ENCODE measurements at regions not wholly inside any gene's neighbourhood (a gene's known extent, or its start where the extent isn't known, plus 50 kb on each side); places are given as distances from the start of the nearest gene placed in this dataset.

DNA sequence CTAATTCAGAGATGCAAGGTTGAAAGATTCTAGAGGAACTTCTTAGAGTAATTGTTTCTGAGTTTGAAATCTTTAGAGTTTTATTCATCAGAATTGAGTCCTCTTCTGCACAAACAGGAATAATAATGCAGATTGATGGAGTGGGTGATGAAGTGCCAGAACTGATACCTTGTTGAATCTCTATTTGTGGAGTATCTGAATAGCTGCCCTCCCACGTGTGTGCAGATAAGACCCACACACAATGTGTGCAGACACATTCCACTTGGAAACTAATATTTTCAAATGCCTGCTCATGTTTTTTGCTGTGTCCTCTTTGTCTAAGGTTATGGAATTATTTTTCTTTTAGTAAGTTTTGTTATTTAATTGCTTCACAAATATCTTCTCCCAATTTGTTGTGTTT is 1167.8 kb upstream of the MAP3K7 start:
- no peak overlapping the region for H3K4me3 ChIP-seq (ENCODE audit: low read depth, low read length)
- H3K27me3 Mint-ChIP-seq (ENCODE audit: insufficient read depth, unreplicated experiment), result peaks cover 3% of the 10 kb centered on the region
- H3K9me3 Mint-ChIP-seq (ENCODE audit: unreplicated experiment), result no peaks in the 10 kb centered on the region
- H3K4me1 Mint-ChIP-seq (ENCODE audit: low read depth, unreplicated experiment), result no peaks in the 10 kb centered on the region
- no TSS peak for BruUV-seq (replicated peaks)
- H3K27me3 ChIP-seq (replicated peaks; ENCODE audit: control insufficient read depth, insufficient read depth, low read length), result no peaks in the 10 kb centered on the region
- H3K36me3 Mint-ChIP-seq (ENCODE audit: insufficient read depth, unreplicated experiment), result no peaks in the 10 kb centered on the region
- H3K27ac Mint-ChIP-seq (ENCODE audit: unreplicated experiment), result no peak overlapping the region
- no peak overlapping the region for H3K4me3 Mint-ChIP-seq (ENCODE audit: unreplicated experiment)
- no peak for DNase-seq
- H3K36me3 ChIP-seq (ENCODE audit: control insufficient read depth, insufficient read depth, low read length), result no peaks in the 10 kb centered on the region
- POLR2A ChIA-PET, result no interaction called here
- TF ChIP-seq, protein P1, sequence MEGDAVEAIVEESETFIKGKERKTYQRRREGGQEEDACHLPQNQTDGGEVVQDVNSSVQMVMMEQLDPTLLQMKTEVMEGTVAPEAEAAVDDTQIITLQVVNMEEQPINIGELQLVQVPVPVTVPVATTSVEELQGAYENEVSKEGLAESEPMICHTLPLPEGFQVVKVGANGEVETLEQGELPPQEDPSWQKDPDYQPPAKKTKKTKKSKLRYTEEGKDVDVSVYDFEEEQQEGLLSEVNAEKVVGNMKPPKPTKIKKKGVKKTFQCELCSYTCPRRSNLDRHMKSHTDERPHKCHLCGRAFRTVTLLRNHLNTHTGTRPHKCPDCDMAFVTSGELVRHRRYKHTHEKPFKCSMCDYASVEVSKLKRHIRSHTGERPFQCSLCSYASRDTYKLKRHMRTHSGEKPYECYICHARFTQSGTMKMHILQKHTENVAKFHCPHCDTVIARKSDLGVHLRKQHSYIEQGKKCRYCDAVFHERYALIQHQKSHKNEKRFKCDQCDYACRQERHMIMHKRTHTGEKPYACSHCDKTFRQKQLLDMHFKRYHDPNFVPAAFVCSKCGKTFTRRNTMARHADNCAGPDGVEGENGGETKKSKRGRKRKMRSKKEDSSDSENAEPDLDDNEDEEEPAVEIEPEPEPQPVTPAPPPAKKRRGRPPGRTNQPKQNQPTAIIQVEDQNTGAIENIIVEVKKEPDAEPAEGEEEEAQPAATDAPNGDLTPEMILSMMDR (IDR thresholded peaks at IDR 0.05; ENCODE audit: insufficient read depth in 1 of 2, low read depth in 1 of 2, low read length in 1 of 2, severe bottlenecking in 1 of 2, unreplicated experiment in 1 of 2), result no peak
- H3K9me3 ChIP-seq, result no peaks in the 10 kb centered on the region
- intact Hi-C loops (cut with micrococcal nuclease; ENCODE audit: unreplicated experiment), result no loop called here
- no peaks in the 10 kb centered on the region for H3K4me1 ChIP-seq
- CTCF ChIA-PET, result no interaction called here

DNA sequence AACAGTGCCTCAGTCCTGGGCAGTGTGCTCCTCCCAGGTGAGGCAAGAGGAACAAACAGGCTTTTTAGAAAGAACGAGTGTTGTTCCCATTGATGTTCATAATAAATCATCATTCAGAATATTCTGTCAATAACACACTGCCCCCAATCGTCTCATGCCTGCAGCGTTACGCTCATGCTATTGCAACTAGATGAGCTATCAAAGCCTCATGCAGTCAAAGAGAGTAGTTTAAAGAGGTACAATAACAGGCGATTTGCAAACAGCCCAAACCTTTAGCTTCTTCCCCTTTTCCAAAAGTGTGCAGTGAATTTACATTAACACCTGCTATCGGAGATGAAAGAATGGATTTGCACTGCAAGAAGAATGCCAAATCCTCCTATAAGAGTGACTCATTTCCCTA is 1164.7 kb upstream of the MAP3K7 start:
- Histone ChIP-seq H3K9me3 (no peaks in the 10 kb centered on the region), H3K27me3 (replicated peaks; ENCODE audit: control insufficient read depth, insufficient read depth, low read length) (no peaks in the 10 kb centered on the region), H3K36me3 (ENCODE audit: control insufficient read depth, insufficient read depth, low read length) (no peaks in the 10 kb centered on the region), H3K4me1 (no peaks in the 10 kb centered on the region), H3K4me3 (ENCODE audit: low read depth, low read length) (no peak overlapping the region)
- TF ChIP-seq, protein P1 (IDR thresholded peaks at IDR 0.05; ENCODE audit: insufficient read depth in 1 of 2, low read depth in 1 of 2, low read length in 1 of 2, severe bottlenecking in 1 of 2, unreplicated experiment in 1 of 2), result no peak
- Mint-ChIP-seq H3K27me3 (ENCODE audit: insufficient read depth, unreplicated experiment) (no peaks in the 10 kb centered on the region), H3K27ac (ENCODE audit: unreplicated experiment) (no peak overlapping the region), H3K36me3 (ENCODE audit: insufficient read depth, unreplicated experiment) (no peaks in the 10 kb centered on the region), H3K9me3 (ENCODE audit: unreplicated experiment) (no peaks in the 10 kb centered on the region), H3K4me3 (ENCODE audit: unreplicated experiment) (no peak overlapping the region), H3K4me1 (ENCODE audit: low read depth, unreplicated experiment) (no peaks in the 10 kb centered on the region)
- intact Hi-C loops (cut with micrococcal nuclease; ENCODE audit: unreplicated experiment), result no loop called here
- ChIA-PET CTCF (no interaction called here), POLR2A (no interaction called here)
- DNase-seq, result no peak
- no TSS peak for BruUV-seq (replicated peaks)

DNA sequence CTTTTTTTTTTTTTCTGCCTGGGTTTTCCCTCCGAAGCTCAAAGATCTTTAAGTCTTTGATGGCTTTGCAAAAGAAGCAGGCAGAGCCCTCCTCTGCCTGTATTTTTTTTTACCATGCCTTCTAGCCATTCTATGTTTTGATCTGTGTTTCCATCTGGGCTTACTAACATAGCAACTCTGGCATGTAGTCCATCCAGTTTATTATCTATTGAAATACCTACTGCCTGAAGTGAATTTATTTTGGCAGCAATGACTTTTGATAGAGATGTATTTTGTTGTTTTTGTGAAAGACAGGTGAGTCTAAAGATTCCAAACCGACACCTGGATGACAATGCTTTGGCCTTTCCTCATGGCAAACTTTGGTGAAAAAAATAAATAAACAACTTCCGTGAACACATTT is 1157.7 kb upstream of the MAP3K7 start:
- Mint-ChIP-seq H3K4me1 (ENCODE audit: low read depth, unreplicated experiment) (no peaks in the 10 kb centered on the region), H3K9me3 (ENCODE audit: unreplicated experiment) (no peaks in the 10 kb centered on the region), H3K27me3 (ENCODE audit: insufficient read depth, unreplicated experiment) (no peaks in the 10 kb centered on the region), H3K36me3 (ENCODE audit: insufficient read depth, unreplicated experiment) (no peaks in the 10 kb centered on the region), H3K27ac (ENCODE audit: unreplicated experiment) (no peak overlapping the region), H3K4me3 (ENCODE audit: unreplicated experiment) (no peak overlapping the region)
- CTCF ChIA-PET, result no interaction called here
- intact Hi-C loops (cut with micrococcal nuclease; ENCODE audit: unreplicated experiment), result no loop called here
- POLR2A ChIA-PET, result no interaction called here
- no peaks in the 10 kb centered on the region for H3K36me3 ChIP-seq (ENCODE audit: control insufficient read depth, insufficient read depth, low read length)
- H3K4me1 ChIP-seq, result no peaks in the 10 kb centered on the region
- no peak overlapping the region for H3K4me3 ChIP-seq (ENCODE audit: low read depth, low read length)
- H3K27me3 ChIP-seq (replicated peaks; ENCODE audit: control insufficient read depth, insufficient read depth, low read length), result no peaks in the 10 kb centered on the region
- no peak for DNase-seq
- BruUV-seq (replicated peaks), result no TSS peak
- H3K9me3 ChIP-seq, result no peaks in the 10 kb centered on the region
- TF ChIP-seq, protein P1 (IDR thresholded peaks at IDR 0.05; ENCODE audit: insufficient read depth in 1 of 2, low read depth in 1 of 2, low read length in 1 of 2, severe bottlenecking in 1 of 2, unreplicated experiment in 1 of 2), result no peak

Measured in Caco-2 (cell line).